Erythroblast (primary cell): ENCODE measurements at regions not wholly inside any gene's neighbourhood (a gene's known extent, or its start where the extent isn't known, plus 50 kb on each side); places are given as distances from the start of the nearest gene placed in this dataset.

ENCODE experiments used
- GATA1 ChIP-seq: IDR thresholded peaks from 2 replicates; pipeline ENCODE4 v1.6.1; 2011; ENCODE audit warnings: low read depth, mild to moderate bottlenecking, control low read depth, low read length, moderate library complexity
- POLR2A ChIP-seq: IDR thresholded peaks from 2 replicates; pipeline ENCODE4 v1.6.1; 2011; ENCODE audit warnings: mild to moderate bottlenecking, low read length

- no peak for TF ChIP-seq POLR2A
- TF ChIP-seq GATA1 = no peak
These were observed 121.8 kb upstream of the DNAJC10 start for GRCh38 chr2:182594286-182594685.
